HG02588 (cell line): ENCODE measurements at regions not wholly inside any gene's neighbourhood (a gene's known extent, or its start where the extent isn't known, plus 50 kb on each side); places are given as distances from the start of the nearest gene placed in this dataset.
"Not testable (repeated sequence)": the region's sequence is repeated elsewhere in the genome, so short reads cannot be mapped to it uniquely, and the experiment has no call there.

Source experiments
- ATAC-seq: cut with Tn5 transposase; IDR thresholded peaks from one replicate; pipeline ENCODE4 v1.9.1; 2021; ENCODE audit warnings: mild to moderate bottlenecking, moderate library complexity; ENCODE audit not compliant: unreplicated experiment

DNA sequence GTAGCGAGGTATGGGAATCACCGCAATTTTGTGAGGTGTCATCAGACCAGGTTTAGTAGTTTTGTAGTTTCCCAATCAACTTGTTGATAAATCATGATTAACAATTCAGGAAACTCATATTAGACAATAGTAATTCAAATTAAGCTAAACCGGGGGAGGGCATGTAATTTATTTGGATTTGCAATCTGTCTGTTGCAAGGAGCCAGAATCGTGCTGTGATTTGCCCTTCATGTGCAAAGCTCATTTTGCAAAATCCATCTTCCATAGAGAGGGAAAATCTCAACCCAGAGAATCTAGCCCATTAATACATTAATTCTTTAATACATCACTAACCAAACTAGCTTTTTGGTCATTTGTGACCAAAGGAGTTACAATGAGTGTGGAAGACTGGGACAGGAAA is 164.7 kb upstream of the TRPM3 start:
- no peak for ATAC-seq

GRCh38 chr9:71285191-71285656 is 163.8 kb upstream of the TRPM3 start:
- peak; percentile 82 for ATAC-seq

- not testable (repeated sequence) for ATAC-seq
Measured at GRCh38 chr9:71282116-71282515, 160.7 kb upstream of the TRPM3 start.

DNA sequence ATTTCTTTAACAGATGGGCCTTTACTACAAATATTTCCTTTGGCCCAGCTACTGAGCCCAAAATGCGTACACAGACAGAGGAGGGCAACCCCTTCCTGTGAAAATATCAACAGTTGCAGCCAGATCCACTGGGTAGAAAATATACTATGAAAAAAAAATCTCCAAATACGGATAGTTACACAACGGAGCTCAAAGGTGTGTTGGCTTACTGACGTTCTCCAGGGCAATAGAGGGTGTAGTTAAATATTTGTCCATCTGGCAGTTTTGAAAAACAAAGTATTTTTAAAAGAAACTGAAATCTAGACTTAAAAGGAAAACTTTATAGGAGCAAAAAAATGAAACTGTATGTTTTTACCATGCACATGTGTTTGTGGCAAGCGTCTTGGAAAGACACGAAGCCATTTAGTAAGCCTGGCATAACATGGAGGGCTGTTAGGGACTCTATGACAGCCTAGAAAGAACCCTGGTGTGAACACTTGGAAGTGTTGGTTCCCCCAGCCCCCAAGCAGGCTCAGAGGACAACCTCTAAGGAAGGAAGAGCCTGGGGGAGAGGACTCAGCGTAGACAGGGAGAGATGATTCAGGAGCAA is 157.8 kb upstream of the TRPM3 start:
- ATAC-seq, result no peak

DNA sequence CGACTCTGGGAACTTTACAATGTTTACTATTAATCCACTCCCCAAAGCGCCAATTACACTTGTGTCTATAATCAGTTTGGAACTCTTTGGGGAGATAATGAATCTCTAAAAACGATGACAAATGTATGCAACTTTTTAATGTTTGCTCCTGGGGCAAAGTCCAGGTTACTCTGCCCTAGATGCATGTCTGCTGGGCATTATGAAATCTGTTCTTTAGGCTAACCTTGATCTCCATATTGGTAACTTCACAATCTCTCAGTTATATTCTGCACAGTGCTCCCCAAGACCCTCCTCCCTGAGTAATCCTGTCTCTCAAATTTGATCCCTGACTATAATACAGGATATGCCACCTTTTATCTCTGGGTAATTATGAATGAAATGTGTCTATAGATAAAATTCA is 152.2 kb upstream of the TRPM3 start:
- ATAC-seq, result no peak

DNA sequence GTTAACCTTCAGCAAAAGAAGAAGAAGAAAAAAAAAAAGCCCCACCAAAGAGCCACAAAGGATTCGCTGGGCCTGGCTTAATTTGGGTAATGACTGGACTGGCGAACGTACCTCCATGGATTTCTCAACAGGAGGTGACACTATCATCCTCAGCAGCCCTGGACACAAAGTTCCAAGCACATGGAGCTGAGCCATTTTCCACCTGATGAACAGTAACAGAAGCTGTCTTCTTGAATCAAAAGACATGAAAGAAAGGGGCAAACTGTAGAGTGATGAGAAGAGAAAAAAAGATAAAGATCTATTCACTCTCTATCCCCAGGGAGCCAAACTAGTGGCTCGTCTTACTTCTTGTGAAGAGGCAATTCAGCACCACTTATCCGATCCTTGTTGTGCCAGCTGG is 150.2 kb upstream of the TRPM3 start:
- ATAC-seq, result no peak

GRCh38 chr9:71270554-71270953 is 149.1 kb upstream of the TRPM3 start:
- no peak for ATAC-seq

GRCh38 chr9:71269859-71270258 is 148.4 kb upstream of the TRPM3 start:
- no peak for ATAC-seq

- ATAC-seq, result no peak
Measured at GRCh38 chr9:71268871-71269635, 147.6 kb upstream of the TRPM3 start.

DNA sequence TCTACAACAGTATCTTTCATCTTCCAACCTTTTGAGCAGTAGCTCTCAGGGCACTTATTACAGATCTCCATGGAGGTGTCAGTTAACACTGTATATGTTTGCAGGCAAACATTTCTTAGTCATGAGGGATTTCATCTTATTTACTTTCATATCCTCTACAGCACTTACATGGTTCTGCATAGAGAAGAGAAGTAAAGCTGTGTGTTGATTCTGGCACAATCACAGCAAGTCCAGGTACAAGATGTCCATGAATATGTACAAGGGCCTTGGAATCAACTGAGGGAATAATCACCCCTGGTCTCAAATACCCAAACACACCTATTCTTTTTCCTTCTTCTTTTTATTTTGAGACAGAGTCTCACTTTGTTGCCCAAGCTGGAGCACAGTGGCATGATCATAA is 142.0 kb upstream of the TRPM3 start:
- ATAC-seq, result no peak

DNA sequence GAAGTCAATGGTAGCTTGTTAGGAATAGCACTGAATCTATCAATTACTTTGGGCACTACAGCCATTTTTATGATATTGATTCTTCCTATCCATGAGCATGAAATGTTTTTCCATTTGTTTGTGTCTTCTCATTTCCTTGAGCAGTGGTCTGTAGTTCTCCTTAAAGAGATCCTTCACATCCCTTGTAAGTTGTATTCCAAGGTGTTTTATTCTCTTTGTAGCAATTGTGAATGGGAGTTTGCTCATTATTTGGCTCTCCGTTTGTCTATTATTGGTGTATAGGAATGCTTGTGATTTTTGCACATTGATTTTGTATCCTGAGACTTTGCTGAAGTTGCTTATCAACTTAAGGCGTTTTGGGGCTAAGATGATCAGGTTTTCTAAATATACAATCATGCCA is 139.0 kb upstream of the TRPM3 start:
- ATAC-seq, result not testable (repeated sequence)

DNA sequence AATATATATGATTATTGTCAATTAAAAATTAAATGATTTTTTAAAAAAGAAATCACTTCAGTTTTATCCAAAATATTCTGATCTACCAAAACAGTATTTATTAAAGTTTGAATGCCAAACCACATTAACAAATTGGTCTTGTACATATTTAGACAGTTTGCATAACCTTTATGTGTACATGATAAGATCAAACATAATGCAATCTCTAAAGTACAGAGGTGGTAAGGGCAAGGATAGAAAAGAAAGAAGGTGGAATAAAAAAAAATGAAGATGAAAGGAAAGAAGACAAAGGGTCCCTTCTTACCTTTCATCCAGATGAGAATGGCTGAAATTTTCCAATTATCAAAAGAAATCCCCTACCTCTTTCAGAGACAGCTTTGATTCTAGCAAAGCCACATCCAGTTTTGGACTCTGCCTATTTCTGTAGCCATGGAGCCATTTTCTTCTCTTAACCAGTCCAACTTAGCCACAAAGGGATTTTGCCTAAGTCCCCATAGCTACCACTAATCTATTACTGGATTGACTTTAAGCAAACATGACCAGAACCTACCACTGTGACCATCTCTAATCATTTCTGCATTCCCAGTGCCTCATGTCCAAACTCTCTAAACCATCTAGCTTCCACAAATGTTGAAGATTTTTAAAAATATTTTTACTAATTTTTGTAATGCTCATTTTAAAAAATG is 133.3 kb upstream of the TRPM3 start:
- no peak for ATAC-seq

DNA sequence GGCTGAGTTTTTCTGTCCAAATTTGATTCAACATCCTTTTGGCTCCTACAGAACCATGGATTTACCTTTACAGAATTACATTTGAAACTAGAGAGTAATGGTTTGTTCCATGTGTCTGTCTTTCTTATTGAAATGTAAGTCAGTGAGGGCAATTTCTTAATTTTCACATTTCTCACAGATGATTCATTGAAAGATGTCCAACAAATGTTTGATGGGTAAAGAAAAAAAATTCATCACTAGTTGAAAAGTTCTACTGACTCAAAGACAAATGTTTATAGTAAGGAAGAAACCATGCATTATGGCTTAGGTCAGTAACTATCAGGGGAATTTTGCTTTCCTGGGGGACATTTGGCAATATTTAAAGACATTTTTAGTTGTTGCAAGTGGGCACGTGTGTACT is 131.6 kb upstream of the TRPM3 start:
- ATAC-seq, result no peak

- no peak for ATAC-seq
Measured at GRCh38 chr9:71250581-71250980, 129.2 kb upstream of the TRPM3 start.

DNA sequence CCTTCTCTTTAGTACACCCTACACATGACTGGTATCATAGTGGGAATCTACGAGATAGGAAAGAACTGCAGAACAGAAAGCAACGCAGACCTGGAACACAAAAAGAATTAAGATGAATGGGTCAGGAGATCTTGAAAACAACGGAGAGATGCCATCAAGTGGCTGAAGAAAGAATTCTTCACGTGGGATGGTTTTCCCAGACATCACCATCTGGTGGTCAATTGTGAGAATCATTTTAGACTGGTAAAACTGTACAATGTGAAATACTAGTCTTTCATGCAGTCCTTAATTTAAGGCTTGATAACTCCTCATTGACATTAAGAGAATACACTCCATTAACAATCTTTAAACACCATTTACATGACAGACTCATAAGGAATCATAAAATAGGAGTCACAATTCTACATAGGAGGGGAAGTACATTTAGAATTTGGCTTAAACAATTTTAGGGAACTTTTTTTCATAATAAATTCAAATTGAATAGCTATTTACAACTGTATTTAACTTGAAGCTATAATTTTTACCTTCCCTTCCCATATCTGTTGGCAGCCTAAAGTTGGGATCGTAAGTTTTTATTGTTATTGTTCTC is 128.4 kb upstream of the TRPM3 start:
- peak; percentile 59 for ATAC-seq

DNA sequence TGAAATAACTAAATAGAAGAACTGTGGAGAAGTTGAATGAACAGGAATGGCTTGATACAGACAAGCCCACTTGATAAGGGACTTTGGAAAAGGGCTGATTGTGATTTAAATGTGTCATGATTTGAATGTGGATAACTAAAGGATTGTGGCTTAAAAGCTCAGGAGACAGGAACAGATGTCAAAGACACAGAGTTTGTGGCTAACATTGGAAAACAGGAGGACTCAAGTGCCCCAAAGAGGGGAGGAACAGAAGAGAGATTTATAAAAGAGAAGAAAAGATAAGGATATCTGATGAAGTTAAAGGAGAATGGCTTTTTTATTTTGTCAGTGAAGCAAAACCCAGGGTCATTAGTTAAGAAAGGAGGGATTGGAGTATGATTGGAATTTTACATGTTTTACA is 124.2 kb upstream of the TRPM3 start:
- ATAC-seq, result no peak

DNA sequence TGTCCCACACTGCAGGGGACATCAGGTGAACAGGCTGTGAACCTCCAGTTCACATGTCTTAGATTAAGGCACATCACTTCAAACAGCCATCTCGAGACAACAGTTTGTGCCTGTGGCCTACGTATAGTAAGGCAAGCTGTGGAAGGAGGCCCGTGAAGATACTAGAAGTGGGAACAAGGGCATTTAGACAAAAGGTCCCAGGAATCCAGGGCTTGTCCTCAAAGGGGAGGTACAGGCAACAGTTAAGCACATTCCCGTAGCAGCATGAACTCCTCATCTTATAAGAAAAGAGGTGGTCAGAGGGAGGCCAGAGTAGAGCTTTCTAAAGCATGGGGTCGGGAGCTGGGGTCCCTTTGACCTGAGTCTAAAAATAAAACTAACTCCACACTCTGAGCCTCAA is 122.5 kb upstream of the TRPM3 start:
- ATAC-seq, result no peak

DNA sequence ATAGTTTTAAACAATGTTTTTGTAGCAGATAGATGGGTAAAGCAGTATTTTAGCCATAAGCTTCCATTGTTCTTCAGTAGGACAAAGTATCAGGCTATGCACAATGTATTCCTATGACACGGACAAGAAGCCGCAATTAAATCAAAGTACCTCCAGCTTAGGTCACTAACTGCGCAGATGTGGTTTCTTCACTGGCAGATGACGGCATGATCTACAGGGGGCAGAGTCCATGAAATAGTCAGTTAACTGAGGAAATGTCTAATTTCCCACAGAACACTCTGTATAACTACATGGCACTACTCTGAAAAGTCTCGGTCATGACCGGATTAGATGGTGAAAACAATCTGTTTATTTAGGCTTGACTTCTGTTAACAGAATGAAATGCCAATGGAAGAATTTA is 120.7 kb upstream of the TRPM3 start:
- no peak for ATAC-seq

DNA sequence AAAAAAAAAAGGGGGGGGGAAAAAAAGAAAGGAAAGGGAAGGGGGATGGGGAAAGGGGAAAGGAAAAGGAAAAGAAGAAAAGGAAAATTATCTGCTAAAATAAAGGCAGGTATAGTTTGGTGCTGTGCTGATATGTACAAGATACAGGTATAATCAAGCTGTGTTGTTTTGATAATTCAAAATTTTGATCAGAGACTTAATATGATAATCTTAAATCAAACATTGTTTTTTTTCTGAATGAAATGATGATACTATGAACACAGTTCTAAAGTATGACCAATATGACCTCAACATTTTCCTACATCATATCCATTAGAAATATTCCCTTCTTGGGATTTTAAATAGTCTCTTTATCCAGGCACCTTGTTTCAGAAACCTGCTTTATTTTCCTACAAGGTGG is 115.6 kb upstream of the TRPM3 start:
- ATAC-seq, result no peak

- ATAC-seq, result no peak
Measured at GRCh38 chr9:71233646-71234045, 112.2 kb upstream of the TRPM3 start.

DNA sequence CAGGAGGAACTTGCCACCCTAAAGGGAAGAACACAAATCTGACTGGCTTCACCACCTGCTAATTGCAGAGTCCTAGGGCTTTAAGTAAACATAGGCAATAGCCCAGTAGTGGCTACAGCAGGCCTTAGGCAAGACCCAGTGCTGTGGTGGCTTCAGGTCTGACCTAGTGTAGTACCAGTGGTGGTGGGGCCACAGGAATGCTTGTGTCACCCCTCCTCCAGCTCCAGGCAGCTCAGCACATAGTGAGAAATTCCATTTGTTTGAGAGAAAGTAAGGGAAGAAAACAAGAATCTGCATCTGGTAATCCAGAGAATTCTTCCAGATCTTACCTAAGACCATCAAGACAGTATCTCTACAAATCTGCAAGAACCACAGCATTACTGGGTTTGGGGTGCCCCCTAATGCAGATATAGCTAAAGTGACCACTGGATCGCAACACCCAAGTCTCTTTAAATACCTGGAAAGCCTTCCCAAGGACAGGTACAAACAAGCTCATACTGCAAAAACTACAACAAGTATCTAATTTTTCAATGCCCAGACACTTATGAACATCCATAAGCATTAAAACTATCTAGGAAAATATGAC is 102.6 kb upstream of the TRPM3 start:
- ATAC-seq, result no peak
